MCF 10A (cell line): ENCODE measurements at regions not wholly inside any gene's neighbourhood (a gene's known extent, or its start where the extent isn't known, plus 50 kb on each side); places are given as distances from the start of the nearest gene placed in this dataset.

Source experiments
- BruUV-seq: library from RNA; stranded (reverse); fragments of 400-500 nt; replicated peaks from 2 replicates; lab custom pipeline; 2021; lab: Mats Ljungman, UMichigan
- CTCF ChIA-PET: fragments of 300-600 bp; sonication (Branson Sonifier 250); formaldehyde crosslinking; extraction: SDS; loops from one replicate; lab custom pipeline; 2021; ENCODE audit warnings: antibody characterized with exemption, inconsistent platforms; lab: Yijun Ruan, JAX
- POLR2A ChIA-PET: fragments of 300-600, 350-650 bp; sonication (Branson Sonifier 250); formaldehyde crosslinking; extraction: SDS; loops from one replicate; lab custom pipeline; 2020; ENCODE audit warnings: antibody characterized with exemption, inconsistent platforms; lab: Yijun Ruan, JAX
- DNase-seq: peaks from one replicate; pipeline ENCODE4 v3.0.0-alpha.2; 2018; ENCODE audit not compliant: unreplicated experiment
- H3K27ac Mint-ChIP-seq: one replicate; pipeline ENCODE4 v1.8.0; 2022; ENCODE audit warnings: mild to moderate bottlenecking, low read depth, mixed read lengths; ENCODE audit not compliant: unreplicated experiment
- H3K27me3 Mint-ChIP-seq: one replicate; pipeline ENCODE4 v1.8.0; 2022; ENCODE audit warnings: mixed read lengths; ENCODE audit not compliant: insufficient read depth, unreplicated experiment
- H3K36me3 Mint-ChIP-seq: one replicate; pipeline ENCODE4 v1.8.0; 2022; ENCODE audit warnings: mild to moderate bottlenecking, moderate library complexity, mixed read lengths; ENCODE audit not compliant: insufficient read depth, unreplicated experiment
- H3K4me1 Mint-ChIP-seq: one replicate; pipeline ENCODE4 v1.8.0; 2022; ENCODE audit warnings: mixed read lengths; ENCODE audit not compliant: insufficient read depth, unreplicated experiment
- H3K4me3 Mint-ChIP-seq: one replicate; pipeline ENCODE4 v1.8.0; 2022; ENCODE audit warnings: mild to moderate bottlenecking, moderate library complexity, mixed read lengths; ENCODE audit not compliant: unreplicated experiment
- H3K9me3 Mint-ChIP-seq: one replicate; pipeline ENCODE4 v1.8.0; 2022; ENCODE audit warnings: mixed read lengths; ENCODE audit not compliant: unreplicated experiment
- CTCF ChIP-seq: fragments of 200-600 bp; IDR thresholded peaks from one replicate; pipeline ENCODE4 v1.8.0; 2022; ENCODE audit warnings: antibody characterized with exemption, mild to moderate bottlenecking; ENCODE audit not compliant: unreplicated experiment
- intact Hi-C: fragments of 100-400 bp; cut with micrococcal nuclease; formaldehyde crosslinking; loops from 2 replicates; pipeline ENCODE4 v1.14.1; 2022

DNA sequence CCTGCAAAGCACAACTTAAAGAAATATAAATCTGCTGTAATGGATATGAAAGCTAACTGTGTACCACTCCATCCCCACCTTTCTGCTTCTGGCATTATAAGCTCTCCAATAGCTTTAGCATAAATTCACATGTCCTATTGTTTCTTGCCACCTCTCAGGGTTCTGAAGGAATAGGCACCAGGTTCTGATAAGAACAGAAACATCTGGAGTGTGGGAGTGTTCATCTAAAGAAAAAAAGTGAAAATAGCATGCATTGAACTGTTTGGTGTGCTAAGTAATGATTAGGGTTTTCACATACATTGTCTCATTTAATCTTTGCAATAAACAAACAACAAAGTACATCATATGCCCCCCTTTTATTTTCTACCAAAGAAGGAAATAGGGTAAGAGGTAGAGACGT lies 72.3 kb downstream of the FAM76B start:
- Mint-ChIP-seq H3K4me1 (peaks cover 7% of the 10 kb centered on the region), H3K9me3 (no peaks in the 10 kb centered on the region), H3K27me3 (no peaks in the 10 kb centered on the region), H3K36me3 (no peaks in the 10 kb centered on the region), H3K27ac (no peak overlapping the region), H3K4me3 (no peak overlapping the region)
- intact Hi-C loops: no loop called here
- ChIA-PET POLR2A (interaction anchor here (0.7 kb wide), 1 partner anchor 425 kb away, joined by 3 read pairs; no protein-coding TSS in a partner anchor), CTCF (no interaction called here)
- no TSS peak for BruUV-seq
- TF ChIP-seq CTCF: no peak
- no peak for DNase-seq

DNA sequence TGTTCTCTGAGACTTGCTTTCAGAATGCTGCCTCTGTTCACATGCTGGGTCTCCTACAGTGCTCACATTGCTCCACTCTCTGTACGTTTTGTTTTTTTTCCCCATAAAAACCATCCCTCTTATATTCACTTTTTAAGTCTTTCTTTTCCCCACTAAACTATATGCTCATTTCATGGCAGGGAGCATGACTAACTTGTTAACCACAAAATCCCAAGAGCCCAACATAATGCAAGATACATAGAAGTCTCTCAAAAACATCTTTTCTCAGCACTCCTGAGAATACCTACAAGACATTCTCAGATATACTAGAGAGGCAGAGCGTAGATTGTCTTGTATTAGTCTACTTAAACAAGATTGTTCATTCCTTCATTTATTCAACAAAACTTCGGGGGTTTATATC lies 73.3 kb downstream of the FAM76B start:
- H3K36me3 Mint-ChIP-seq: no peaks in the 10 kb centered on the region
- intact Hi-C loops: no loop called here
- H3K4me1 Mint-ChIP-seq: peaks cover 7% of the 10 kb centered on the region
- H3K27me3 Mint-ChIP-seq: no peaks in the 10 kb centered on the region
- TF ChIP-seq CTCF: no peak
- POLR2A ChIA-PET: interaction anchor here (1.1 kb wide), 1 partner anchor 158 kb away, joined by 3 read pairs; no protein-coding TSS in a partner anchor
- no peak overlapping the region for H3K27ac Mint-ChIP-seq
- DNase-seq: no peak
- no peaks in the 10 kb centered on the region for H3K9me3 Mint-ChIP-seq
- BruUV-seq: no TSS peak
- CTCF ChIA-PET: interaction anchor here (0.6 to 2.2 kb wide), 3 partner anchors 11 to 64 kb away, joined by 3 to 18 read pairs (median 3); no protein-coding TSS in a partner anchor
- H3K4me3 Mint-ChIP-seq: no peak overlapping the region

DNA sequence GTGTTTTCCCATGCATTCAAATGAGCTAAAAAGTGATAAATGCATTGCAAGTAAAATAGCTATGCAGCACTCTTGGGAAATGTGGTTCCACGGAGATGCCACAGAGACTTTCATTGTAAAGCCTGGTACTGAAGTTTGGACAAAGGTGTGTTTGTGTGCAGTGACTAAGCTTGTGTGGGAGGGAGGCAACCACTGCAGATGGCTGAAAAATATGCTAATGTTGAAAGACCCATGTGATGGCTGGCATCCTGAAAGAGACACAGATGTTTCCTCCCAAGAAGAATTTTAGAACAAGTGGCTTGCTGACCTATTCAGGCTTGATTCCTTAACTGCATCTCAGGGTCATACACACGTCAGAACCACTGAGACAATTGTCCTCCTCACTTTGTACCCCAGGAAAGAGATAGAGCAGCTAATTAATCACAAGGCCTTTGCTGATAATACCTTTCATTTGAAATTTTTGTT lies 73.8 kb downstream of the FAM76B start:
- intact Hi-C loops: no loop called here
- no peak for TF ChIP-seq CTCF
- CTCF ChIA-PET: interaction anchor here (0.6 to 2.2 kb wide), 4 partner anchors 10 to 631 kb away, joined by 3 to 18 read pairs (median 3); no protein-coding TSS in a partner anchor
- H3K4me3 Mint-ChIP-seq: no peak overlapping the region
- POLR2A ChIA-PET: interaction anchor here (0.6 to 1.1 kb wide), 2 partner anchors 158 to 474 kb away, joined by 3 to 4 read pairs; no protein-coding TSS in a partner anchor
- H3K4me1 Mint-ChIP-seq: peaks cover 7% of the 10 kb centered on the region
- H3K36me3 Mint-ChIP-seq: no peaks in the 10 kb centered on the region
- no TSS peak for BruUV-seq
- no peaks in the 10 kb centered on the region for H3K9me3 Mint-ChIP-seq
- H3K27me3 Mint-ChIP-seq: no peaks in the 10 kb centered on the region
- no peak overlapping the region for H3K27ac Mint-ChIP-seq
- peak; percentile 23 for DNase-seq

GRCh38 chr11:95714843-95715776 lies 74.5 kb downstream of the FAM76B start:
- no peak for TF ChIP-seq CTCF
- DNase-seq: no peak
- no peaks in the 10 kb centered on the region for H3K36me3 Mint-ChIP-seq
- H3K27me3 Mint-ChIP-seq: no peaks in the 10 kb centered on the region
- intact Hi-C loops: no loop called here
- POLR2A ChIA-PET: interaction anchor here (0.6 to 1.1 kb wide), 2 partner anchors 157 to 474 kb away, joined by 3 to 4 read pairs; no protein-coding TSS in a partner anchor
- H3K9me3 Mint-ChIP-seq: no peaks in the 10 kb centered on the region
- BruUV-seq: no TSS peak
- H3K4me1 Mint-ChIP-seq: peaks cover 7% of the 10 kb centered on the region
- no peak overlapping the region for H3K4me3 Mint-ChIP-seq
- no peak overlapping the region for H3K27ac Mint-ChIP-seq
- CTCF ChIA-PET: interaction anchor here (0.6 to 2.2 kb wide), 5 partner anchors 9 to 630 kb away, joined by 3 to 18 read pairs (median 3); no protein-coding TSS in a partner anchor
